Small intestine (tissue), 7 donors: ENCODE measurements at regions not wholly inside any gene's neighbourhood (a gene's known extent, or its start where the extent isn't known, plus 50 kb on each side); places are given as distances from the start of the nearest gene placed in this dataset.
"Not testable (repeated sequence)": the region's sequence is repeated elsewhere in the genome, so short reads cannot be mapped to it uniquely, and the experiment has no call there.

Experiments
- DNase-seq, 2 donors: peaks; one replicate each; pipeline versions ENCODE4 v3.0.0 to v3.0.0-alpha.2; 2013
- FAIRE-seq: peaks from 2 replicates; lab custom pipeline; 2012; peaks lifted over from hg19 to GRCh38; lab: Jason Lieb, UNC
- H3K27ac ChIP-seq, 3 donors: one replicate each; pipeline ENCODE4 v1.5.1; 2013; ENCODE audit warnings: low read length in 2 of 3, mild to moderate bottlenecking in 2 of 3, control low read depth in 1 of 3, inconsistent platforms in 1 of 3, low read depth in 1 of 3, moderate library complexity in 1 of 3
- H3K27me3 ChIP-seq, 3 donors: one replicate each; pipeline ENCODE4 v1.6.1; 2013; ENCODE audit warnings: low read length in 3 of 3, inconsistent platforms in 1 of 3; ENCODE audit not compliant: control insufficient read depth in 3 of 3, insufficient read depth in 3 of 3
- H3K36me3 ChIP-seq, 3 donors: one replicate each; pipeline ENCODE4 v1.6.1; 2013; ENCODE audit warnings: low read length in 3 of 3, inconsistent platforms in 1 of 3, low read depth in 1 of 3, mild to moderate bottlenecking in 1 of 3, moderate library complexity in 1 of 3; ENCODE audit not compliant: control insufficient read depth in 3 of 3, insufficient read depth in 2 of 3
- H3K4me1 ChIP-seq, 3 donors: one replicate each; pipeline ENCODE4 v1.6.1; 2013; ENCODE audit warnings: low read length in 2 of 3, inconsistent platforms in 1 of 3, low read depth in 1 of 3, mild to moderate bottlenecking in 1 of 3, moderate library complexity in 1 of 3; ENCODE audit not compliant: control insufficient read depth in 3 of 3, insufficient read depth in 2 of 3
- H3K4me3 ChIP-seq, 3 donors: one replicate each; pipeline ENCODE4 v1.5.1; 2013; ENCODE audit warnings: low read length in 3 of 3, control low read depth in 1 of 3, inconsistent platforms in 1 of 3, low read depth in 1 of 3, mild to moderate bottlenecking in 1 of 3, moderate library complexity in 1 of 3
- H3K9me3 ChIP-seq, 2 donors: one replicate each; pipeline ENCODE4 v1.6.1; 2013; ENCODE audit warnings: low read depth in 1 of 2, low read length in 1 of 2; ENCODE audit not compliant: control insufficient read depth in 2 of 2, insufficient read depth in 1 of 2
- WGBS, 3 donors: extraction: QIAGEN DNeasy Blood & Tissue Kit; methylation state at CpG; one replicate each; pipeline ENCODE4 v1.1.7; 2013; 5-methylcytosine and 5-hydroxymethylcytosine counted together
- donor health status: healthy with polysubstance abuse.
- donor health status: control.
- donor health status: control.
- donor health status: Bipolar disorder and iron deficiency.
- donor health status: healthy.

DNA sequence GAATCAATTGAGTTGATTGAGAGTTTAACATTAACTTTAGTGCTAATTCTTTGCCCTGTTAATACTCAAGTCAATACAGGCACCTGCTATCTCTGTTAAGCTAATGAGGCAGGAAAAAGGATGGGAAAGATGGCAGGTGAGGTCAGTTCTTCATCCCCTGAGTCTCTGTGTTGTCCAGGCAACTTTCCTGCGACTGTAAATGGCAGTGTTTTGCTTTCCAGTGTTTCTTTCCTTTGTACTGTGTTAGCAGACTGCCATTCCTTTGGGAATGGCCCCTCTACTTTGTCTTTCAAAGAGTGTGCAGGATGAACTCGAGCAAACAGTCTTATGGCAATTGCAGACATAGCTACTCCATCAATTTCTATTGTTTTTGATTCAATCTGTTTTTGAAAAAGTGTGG is 202.2 kb upstream of the VLDLR start:
- Histone ChIP-seq H3K36me3 (no peaks in the 10 kb centered on the region), H3K4me3 (no peak overlapping the region), H3K27ac (no peak overlapping the region), H3K9me3 (no peaks in the 10 kb centered on the region), H3K4me1 (no peaks in the 10 kb centered on the region), H3K27me3 (no peaks in the 10 kb centered on the region)
- WGBS, 3 donors, result 13 to 31% (median 27%) methylated on average over 2 of the region's 2 CpGs
- DNase-seq (no peak), FAIRE-seq (no peak)

DNA sequence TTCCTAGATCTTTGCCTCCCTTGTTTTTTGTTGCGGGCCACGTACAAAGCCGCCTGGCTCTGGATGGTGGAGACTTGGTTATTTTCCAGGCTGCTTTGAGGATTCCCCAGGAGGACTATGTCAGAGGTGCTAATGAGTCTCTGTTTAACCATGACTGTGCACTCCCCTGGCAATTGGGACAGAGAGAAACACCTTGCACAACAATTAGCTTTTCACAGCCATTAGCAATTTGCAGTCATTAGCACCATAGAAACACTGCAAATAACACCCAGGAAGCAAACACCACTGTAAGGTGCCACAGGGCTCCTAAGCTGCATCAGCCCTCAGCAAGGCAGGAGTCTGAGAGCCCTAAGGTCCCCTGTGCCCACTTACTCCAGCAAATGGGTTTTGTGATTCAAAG is 201.0 kb upstream of the VLDLR start:
- H3K27ac ChIP-seq, result no peak overlapping the region
- DNase-seq, result no peak
- H3K9me3 ChIP-seq, result no peaks in the 10 kb centered on the region
- H3K4me1 ChIP-seq, result no peaks in the 10 kb centered on the region
- no peaks in the 10 kb centered on the region for H3K36me3 ChIP-seq
- H3K27me3 ChIP-seq, result no peaks in the 10 kb centered on the region
- WGBS, 3 donors, result 85 to 97% (median 88%) methylated on average over 3 of the region's 3 CpGs
- FAIRE-seq, result no peak
- no peak overlapping the region for H3K4me3 ChIP-seq

DNA sequence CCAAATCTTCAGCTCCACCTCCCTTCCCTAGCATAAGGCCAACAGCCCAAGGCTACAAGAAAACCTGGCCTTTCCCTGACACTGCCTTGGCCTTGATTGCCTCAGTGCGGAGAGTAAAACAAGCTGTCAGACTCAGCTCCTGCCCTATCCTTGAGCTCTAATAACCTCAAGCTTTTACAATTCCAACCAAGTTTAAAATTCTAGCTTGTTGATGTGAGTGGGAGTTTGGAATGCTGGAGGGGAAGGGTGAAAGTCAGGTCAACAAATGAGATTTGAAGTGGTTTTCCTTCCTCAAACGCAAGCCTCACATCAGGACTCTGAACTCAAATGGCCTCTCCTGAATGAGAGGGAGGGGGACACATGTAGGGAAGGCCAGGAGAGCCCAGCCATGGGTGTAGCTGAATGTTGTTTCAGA is 197.0 kb upstream of the VLDLR start:
- no peaks in the 10 kb centered on the region for H3K9me3 ChIP-seq
- no peak overlapping the region for H3K4me3 ChIP-seq
- H3K36me3 ChIP-seq, result no peaks in the 10 kb centered on the region
- 33 to 63% (median 46%) methylated on average over 2 of the region's 2 CpGs for WGBS, 3 donors
- H3K4me1 ChIP-seq, result no peaks in the 10 kb centered on the region
- DNase-seq (peak in 1 of 2 donors; percentile 16), FAIRE-seq (no peak)
- peak overlapping the region in 1 of 3 donors; percentile 44 for H3K27ac ChIP-seq
- H3K27me3 ChIP-seq, result no peaks in the 10 kb centered on the region

DNA sequence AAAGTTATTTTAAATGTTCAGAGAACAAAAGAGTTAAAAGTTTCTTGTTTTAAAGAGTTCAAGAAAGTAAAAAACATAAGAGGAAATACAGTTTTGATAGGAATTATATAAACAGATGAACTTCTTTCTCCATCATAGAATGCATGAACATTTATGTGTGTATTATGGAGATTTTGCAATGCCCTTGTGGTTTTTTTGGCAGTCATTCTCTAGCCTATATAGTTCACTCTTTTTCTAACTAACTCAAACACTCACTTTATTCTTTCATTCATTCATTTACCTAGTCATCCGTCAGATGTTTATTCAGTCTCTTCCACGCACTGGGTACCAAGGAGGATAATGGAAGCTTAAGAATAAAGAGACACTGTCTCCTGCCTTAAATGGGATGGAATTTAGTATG is 195.9 kb upstream of the VLDLR start:
- Histone ChIP-seq H3K4me3 (no peak overlapping the region), H3K9me3 (no peaks in the 10 kb centered on the region), H3K27me3 (no peaks in the 10 kb centered on the region), H3K27ac (no peak overlapping the region), H3K36me3 (no peaks in the 10 kb centered on the region), H3K4me1 (no peaks in the 10 kb centered on the region)
- FAIRE-seq (no peak), DNase-seq (no peak)
- WGBS, 3 donors, result 78 to 91% (median 91%) methylated on average over 2 of the region's 2 CpGs

DNA sequence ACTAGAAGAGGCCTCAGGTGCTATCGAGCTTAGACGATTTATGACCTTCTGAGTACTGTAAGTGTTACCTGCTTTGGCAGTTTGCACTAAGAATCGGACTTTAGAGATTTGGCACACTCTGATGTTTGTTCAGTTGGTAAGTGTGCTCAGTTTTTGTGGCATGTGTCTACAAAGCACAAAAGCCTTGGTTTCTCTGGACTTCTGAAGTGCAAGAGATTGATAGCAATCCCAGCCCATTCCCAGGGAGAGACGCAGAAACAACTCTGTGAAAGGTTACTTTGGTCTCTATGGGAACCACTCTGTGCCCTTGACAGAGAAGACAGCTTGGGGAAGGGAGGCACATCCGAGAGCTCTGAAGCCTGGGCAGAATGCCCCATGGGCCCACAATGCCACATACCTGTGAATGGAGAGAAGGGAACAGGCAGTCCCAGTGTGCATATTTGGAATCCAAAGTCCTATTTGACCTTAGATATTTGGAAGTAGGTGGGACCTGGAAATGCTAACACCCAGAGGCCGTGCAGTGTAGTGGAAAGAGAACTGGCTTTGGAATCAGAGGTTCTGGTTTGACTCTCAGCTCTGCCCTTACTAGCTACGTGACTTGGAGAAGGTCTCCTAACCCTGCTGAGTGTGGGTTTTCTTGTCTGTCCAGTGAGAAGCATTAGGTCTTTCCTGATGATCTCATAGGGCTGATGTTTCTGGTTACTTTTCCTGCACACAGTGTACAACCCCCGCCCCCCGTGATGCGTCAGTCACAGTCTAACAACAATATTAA is 194.3 kb upstream of the VLDLR start:
- WGBS, 3 donors, result 46 to 76% (median 56%) methylated on average over 10 of the region's 10 CpGs
- H3K4me3 ChIP-seq, result no peak overlapping the region
- no peaks in the 10 kb centered on the region for H3K9me3 ChIP-seq
- H3K36me3 ChIP-seq, result no peaks in the 10 kb centered on the region
- FAIRE-seq (no peak), DNase-seq (no peak)
- H3K4me1 ChIP-seq, result no peaks in the 10 kb centered on the region
- no peaks in the 10 kb centered on the region for H3K27me3 ChIP-seq
- H3K27ac ChIP-seq, result no peak overlapping the region

DNA sequence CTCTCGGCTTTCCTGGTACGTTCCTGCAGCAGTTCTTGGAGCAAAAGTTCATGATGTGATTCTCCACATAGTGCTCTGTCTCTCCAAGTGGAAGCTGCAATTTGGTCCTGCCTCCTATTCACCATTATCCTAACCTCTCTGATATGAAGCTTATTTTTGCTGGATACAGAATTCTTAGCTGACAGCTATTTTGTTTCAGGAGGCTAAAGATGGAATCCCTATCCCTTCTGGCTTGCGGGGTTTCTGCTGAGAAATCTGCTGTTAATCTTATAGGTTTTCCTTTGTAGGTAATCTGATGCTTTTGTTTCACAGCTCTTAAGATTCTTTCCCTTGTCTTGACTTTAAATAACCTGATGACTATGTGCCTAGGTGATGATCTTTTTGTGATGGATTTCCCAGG is 181.6 kb upstream of the VLDLR start:
- DNase-seq (no peak), FAIRE-seq (no peak)
- Histone ChIP-seq H3K4me1 (no peaks in the 10 kb centered on the region), H3K27me3 (no peaks in the 10 kb centered on the region), H3K36me3 (no peaks in the 10 kb centered on the region), H3K9me3 (peaks cover 0 to 24% of the 10 kb centered on the region in 2 donors), H3K4me3 (no peak overlapping the region), H3K27ac (no peak overlapping the region)
- 59 to 70% (median 65%) methylated on average over 3 of the region's 3 CpGs for WGBS, 3 donors

DNA sequence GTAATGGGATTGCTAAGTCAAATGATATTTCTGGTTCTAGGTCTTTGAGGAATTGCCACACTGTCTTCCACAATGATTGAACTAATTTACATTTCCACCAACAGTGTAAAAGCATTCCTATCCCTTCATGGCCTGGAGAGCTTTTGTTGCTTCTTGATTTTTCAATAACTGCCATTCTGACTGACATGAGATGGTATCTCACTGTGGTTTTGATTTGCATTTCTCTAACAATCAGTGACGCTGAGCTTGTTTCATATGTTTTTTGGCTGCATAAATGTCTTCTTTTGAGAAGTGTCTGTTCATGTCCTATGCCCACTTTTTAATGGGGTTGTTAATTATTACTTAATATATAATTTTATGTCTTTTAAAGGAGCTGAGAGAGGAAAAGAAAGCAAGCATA is 177.7 kb upstream of the VLDLR start:
- not testable (repeated sequence) for H3K27ac ChIP-seq, H3K36me3 ChIP-seq, FAIRE-seq, H3K4me3 ChIP-seq, DNase-seq, H3K27me3 ChIP-seq, H3K4me1 ChIP-seq
- H3K9me3 ChIP-seq, result peaks cover 0 to 20% of the 10 kb centered on the region in 2 donors
- 84 to 93% (median 88%) methylated on average over 1 of the region's 1 CpG for WGBS, 3 donors

DNA sequence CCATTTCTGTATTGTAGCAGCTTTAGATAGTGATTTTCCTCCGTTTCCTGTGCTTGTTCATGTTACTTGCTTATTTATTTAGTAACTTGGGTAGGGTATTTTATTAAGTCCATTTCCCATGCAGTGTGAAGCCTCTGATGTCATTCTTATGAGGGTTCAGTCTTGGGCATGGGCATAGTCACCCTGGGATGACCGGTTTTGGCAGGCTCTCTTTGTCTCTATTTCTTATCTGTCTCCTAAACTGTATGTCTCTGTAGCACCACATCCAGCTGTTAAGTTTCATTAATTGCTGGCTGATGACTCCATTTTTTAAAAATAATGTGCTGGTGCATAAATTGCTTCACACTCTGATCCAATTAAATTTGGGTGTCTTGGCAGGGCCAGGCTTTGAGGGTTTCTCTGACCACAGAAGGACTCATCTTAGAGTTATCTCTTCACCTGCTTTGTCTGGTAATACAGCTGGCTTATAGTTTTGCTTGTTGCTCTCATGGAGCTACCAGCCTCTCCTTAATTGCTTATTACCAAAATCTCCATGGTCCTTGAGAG is 173.3 kb upstream of the VLDLR start:
- no peaks in the 10 kb centered on the region for H3K27me3 ChIP-seq
- H3K9me3 ChIP-seq, result no peaks in the 10 kb centered on the region
- no peak overlapping the region for H3K27ac ChIP-seq
- no peak for DNase-seq
- H3K4me3 ChIP-seq, result no peak overlapping the region
- 41 to 95% (median 42%) methylated on average over 1 to 2 of the region's 2 CpGs for WGBS, 3 donors
- FAIRE-seq, result no peak
- H3K36me3 ChIP-seq, result no peaks in the 10 kb centered on the region
- H3K4me1 ChIP-seq, result no peaks in the 10 kb centered on the region
